PC-3 (cell line): ENCODE measurements at regions not wholly inside any gene's neighbourhood (a gene's known extent, or its start where the extent isn't known, plus 50 kb on each side); places are given as distances from the start of the nearest gene placed in this dataset.
A peak's percentile ranks its signal among the peaks of the same experiment; 100 is the strongest.

ENCODE experiments used
- ATAC-seq: fragments of 200-7000 bp; cut with Tn5 transposase; 2 replicates; pipeline ENCODE4 v1.9.1; 2020; ENCODE audit warnings: mild to moderate bottlenecking, moderate library complexity
- BruUV-seq: library from RNA; stranded (reverse); fragments of 400-500 nt; replicated peaks from 2 replicates; lab custom pipeline; 2021; lab: Mats Ljungman, UMichigan
- CTCF ChIA-PET: fragments of 300-600 bp; sonication (Branson Sonifier 250); formaldehyde crosslinking; loops from one replicate; lab custom pipeline; 2022; ENCODE audit warnings: antibody characterized with exemption; lab: Charles Lee
- POLR2A ChIA-PET: fragments of 300-600 bp; sonication (Branson Sonifier 250); formaldehyde crosslinking; loops from one replicate; lab custom pipeline; 2022; ENCODE audit warnings: antibody characterized with exemption; ENCODE audit not compliant: unreplicated experiment; lab: Charles Lee
- DNase-seq: peaks from one replicate; pipeline ENCODE4 v3.0.0-alpha.2; 2015
- H2AFZ ChIP-seq: fragments of 300-600 bp; sonication (generic); 2 replicates; pipeline ENCODE4 v1.6.0; 2016; ENCODE audit warnings: antibody characterized with exemption, low read length
- H3F3A ChIP-seq: fragments of 300-600 bp; sonication (generic); one replicate; pipeline ENCODE4 v1.6.0; 2017; ENCODE audit warnings: antibody characterized with exemption, low read length, control low read depth, mild to moderate bottlenecking; ENCODE audit not compliant: unreplicated experiment
- H3K27ac ChIP-seq: fragments of 300-600 bp; sonication (generic); 2 replicates; pipeline ENCODE4 v1.5.1; 2016; ENCODE audit warnings: mild to moderate bottlenecking, low read length
- H3K27me3 ChIP-seq: fragments of 300-600 bp; sonication (generic); 2 replicates; pipeline ENCODE4 v1.6.1; 2016; ENCODE audit warnings: low read length, mixed read lengths
- H3K36me3 ChIP-seq: fragments of 300-600 bp; sonication (generic); 2 replicates; pipeline ENCODE4 v1.6.1; 2016; ENCODE audit warnings: low read depth, mixed run types, low read length, mixed read lengths
- H3K4me1 ChIP-seq: fragments of 300-600 bp; sonication (generic); 2 replicates; pipeline ENCODE4 v1.5.1; 2016; ENCODE audit warnings: low read length; ENCODE audit not compliant: insufficient read depth
- H3K4me2 ChIP-seq: fragments of 300-600 bp; sonication (generic); 2 replicates; pipeline ENCODE4 v1.6.0; 2016; ENCODE audit warnings: low read length
- H3K4me3 ChIP-seq: fragments of 300-600 bp; sonication (generic); 2 replicates; pipeline ENCODE4 v1.5.1; 2016; ENCODE audit warnings: mild to moderate bottlenecking, low read length, mixed read lengths
- H3K79me2 ChIP-seq: fragments of 300-600 bp; sonication (generic); 2 replicates; pipeline ENCODE4 v1.6.1; 2017; ENCODE audit warnings: low read length, mixed read lengths
- H3K9ac ChIP-seq: fragments of 300-600 bp; sonication (generic); 2 replicates; pipeline ENCODE4 v1.6.0; 2016; ENCODE audit warnings: mild to moderate bottlenecking, low read length
- H3K9me2 ChIP-seq: fragments of 300-600 bp; sonication (generic); replicated peaks from 2 replicates; pipeline ENCODE4 v1.6.1; 2016; ENCODE audit warnings: mixed run types, low read length, mixed read lengths
- H3K9me3 ChIP-seq: fragments of 300-600 bp; sonication (generic); 2 replicates; pipeline ENCODE4 v1.6.1; 2016; ENCODE audit warnings: low read length, mixed read lengths
- H4K20me1 ChIP-seq: fragments of 300-600 bp; sonication (generic); 2 replicates; pipeline ENCODE4 v1.6.1; 2016; ENCODE audit warnings: low read length, mixed read lengths
- CTCF ChIP-seq: fragments of 300-600 bp; sonication (generic); conservative IDR thresholded peaks from 2 replicates; pipeline ENCODE4 v1.5.1; 2017; ENCODE audit warnings: antibody characterized with exemption, low read depth, mild to moderate bottlenecking, low read length
- EZH2 ChIP-seq: fragments of 300-600 bp; sonication (generic); IDR thresholded peaks from one replicate; pipeline ENCODE4 v1.6.1; 2017; ENCODE audit warnings: antibody characterized with exemption, mild to moderate bottlenecking, low read length; ENCODE audit not compliant: unreplicated experiment
- EZH2phosphoT487 ChIP-seq: fragments of 300-600 bp; sonication (generic); IDR thresholded peaks from 2 replicates; pipeline ENCODE4 v1.6.1; 2018; ENCODE audit warnings: mild to moderate bottlenecking, antibody characterized with exemption, low read length, borderline replicate concordance
- intact Hi-C: fragments of 100-400 bp; cut with micrococcal nuclease; formaldehyde crosslinking; loops from 2 replicates; pipeline ENCODE4 v1.9.0; 2023

GRCh38 chr5:166719991-166720390 is 1571.5 kb upstream of the WWC1 start:
- H3K27ac ChIP-seq, result no peak overlapping the region
- H3F3A ChIP-seq, result no peaks in the 10 kb centered on the region
- BruUV-seq, result no TSS peak
- H2AFZ ChIP-seq, result no peak overlapping the region
- no peak overlapping the region for H3K4me3 ChIP-seq
- CTCF ChIA-PET, result no interaction called here
- H3K9ac ChIP-seq, result no peak overlapping the region
- no peaks in the 10 kb centered on the region for H3K9me2 ChIP-seq
- no peaks in the 10 kb centered on the region for H3K79me2 ChIP-seq
- no peaks in the 10 kb centered on the region for H3K9me3 ChIP-seq
- no peaks in the 10 kb centered on the region for H3K4me1 ChIP-seq
- ATAC-seq, result no peak
- H3K27me3 ChIP-seq, result no peaks in the 10 kb centered on the region
- TF ChIP-seq EZH2 (no peak), CTCF (no peak), EZH2phosphoT487 (no peak)
- no peak overlapping the region for H3K4me2 ChIP-seq
- intact Hi-C loops, result no loop called here
- DNase-seq, result no peak
- POLR2A ChIA-PET, result no interaction called here
- no peaks in the 10 kb centered on the region for H4K20me1 ChIP-seq
- no peaks in the 10 kb centered on the region for H3K36me3 ChIP-seq

- Histone ChIP-seq H3K9me3 (no peaks in the 10 kb centered on the region), H3K9me2 (no peaks in the 10 kb centered on the region), H3F3A (no peaks in the 10 kb centered on the region), H2AFZ (no peak overlapping the region), H3K36me3 (no peaks in the 10 kb centered on the region), H3K27me3 (no peaks in the 10 kb centered on the region), H4K20me1 (no peaks in the 10 kb centered on the region), H3K79me2 (no peaks in the 10 kb centered on the region), H3K9ac (no peak overlapping the region), H3K27ac (no peak overlapping the region), H3K4me2 (no peak overlapping the region), H3K4me1 (no peaks in the 10 kb centered on the region), H3K4me3 (no peak overlapping the region)
- CTCF ChIA-PET, result no interaction called here
- POLR2A ChIA-PET, result no interaction called here
- TF ChIP-seq EZH2 (no peak), EZH2phosphoT487 (no peak), CTCF (no peak)
- ATAC-seq (no peak), DNase-seq (peak; percentile 32)
- BruUV-seq, result no TSS peak
- intact Hi-C loops, result no loop called here
These were observed 1568.5 kb upstream of the WWC1 start for GRCh38 chr5:166722939-166723338.

- ChIA-PET CTCF (no interaction called here), POLR2A (no interaction called here)
- no peaks in the 10 kb centered on the region for H3F3A ChIP-seq
- 0 out of 2 replicates have a peak, but pooled peaks cover 6% of the 10 kb centered on the region for H3K9me3 ChIP-seq
- H3K4me1 ChIP-seq, result no peaks in the 10 kb centered on the region
- no peak for ATAC-seq
- BruUV-seq, result no TSS peak
- TF ChIP-seq EZH2 (no peak), CTCF (no peak), EZH2phosphoT487 (no peak)
- peak; percentile 31 for DNase-seq
- H3K79me2 ChIP-seq, result no peaks in the 10 kb centered on the region
- no peak overlapping the region for H3K4me3 ChIP-seq
- H3K36me3 ChIP-seq, result no peaks in the 10 kb centered on the region
- intact Hi-C loops, result no loop called here
- no peak overlapping the region for H3K9ac ChIP-seq
- H3K27ac ChIP-seq, result no peak overlapping the region
- H3K4me2 ChIP-seq, result no peak overlapping the region
- H3K27me3 ChIP-seq, result no peaks in the 10 kb centered on the region
- H4K20me1 ChIP-seq, result no peaks in the 10 kb centered on the region
- no peaks in the 10 kb centered on the region for H3K9me2 ChIP-seq
- no peak overlapping the region for H2AFZ ChIP-seq
These were observed 1567.2 kb upstream of the WWC1 start for GRCh38 chr5:166724284-166724683.
